A549 (cell line): ENCODE measurements at regions not wholly inside any gene's neighbourhood (a gene's known extent, or its start where the extent isn't known, plus 50 kb on each side); places are given as distances from the start of the nearest gene placed in this dataset.
A peak's percentile ranks its signal among the peaks of the same experiment; 100 is the strongest.

Experiments
- ATAC-seq, 2 experiments: fragments of 200-7000 bp in 1 of 2; fragments of >200 bp in 1 of 2; cut with Nextera tagmentation in 1 of 2; cut with Tn5 transposase in 1 of 2; 3 replicates each; pipeline versions ENCODE4 v1.8.0 to v1.9.1; 2018 to 2020; ENCODE audit warnings: mild to moderate bottlenecking in 1 of 2, moderate library complexity in 1 of 2
- CTCF ChIA-PET: fragments of 300-600 bp; sonication (Branson Sonifier 250); formaldehyde crosslinking; extraction: SDS; loops from one replicate; lab custom pipeline; 2021; ENCODE audit warnings: antibody characterized with exemption, inconsistent platforms; lab: Yijun Ruan, JAX
- POLR2A ChIA-PET: fragments of 350-600 bp; formaldehyde crosslinking; extraction: SDS; loops from one replicate; lab custom pipeline; 2021; ENCODE audit warnings: antibody characterized with exemption, inconsistent platforms; lab: Yijun Ruan, JAX
- DNase-seq, 2 experiments: peaks; one replicate each; pipeline versions ENCODE4 v3.0.0 to v3.0.0-alpha.2; 2011 to 2016; ENCODE audit warnings: low read depth in 1 of 2, low spot score in 1 of 2
- FAIRE-seq: peaks from 2 replicates; lab custom pipeline; 2011; peaks lifted over from hg19 to GRCh38; lab: Jason Lieb, UNC
- H3K27ac ChIP-seq, 2 experiments: fragments of >200 bp; sonication (Bioruptor Twin); formaldehyde crosslinking; 3 replicates each; pipeline ENCODE4 v1.5.1; 2016 to 2017
- H3K4me1 ChIP-seq: fragments of >200 bp; sonication (Bioruptor Twin); formaldehyde crosslinking; 3 replicates; pipeline ENCODE4 v1.6.1; 2016
- H3K4me2 ChIP-seq: fragments of >200 bp; sonication (Bioruptor Twin); formaldehyde crosslinking; 3 replicates; pipeline ENCODE4 v1.6.1; 2016
- H3K4me3 ChIP-seq: fragments of >200 bp; sonication (Bioruptor Twin); formaldehyde crosslinking; 3 replicates; pipeline ENCODE4 v1.5.1; 2016
- H3K9me3 ChIP-seq: fragments of >200 bp; sonication (Bioruptor Twin); formaldehyde crosslinking; 3 replicates; pipeline ENCODE4 v1.6.1; 2016
- CBX2 ChIP-seq: fragments of 200-600 bp; sonication (generic); IDR thresholded peaks from 2 replicates; pipeline ENCODE4 v1.6.1; 2016; ENCODE audit warnings: low read depth, mild to moderate bottlenecking, borderline replicate concordance
- CHD2 ChIP-seq: fragments of 150-350 bp; IDR thresholded peaks from 2 replicates; pipeline ENCODE4 v1.6.1; 2014; ENCODE audit warnings: low read length; ENCODE audit not compliant: partially characterized antibody
- CHD4 ChIP-seq: fragments of 200-600 bp; sonication (generic); IDR thresholded peaks from 2 replicates; pipeline ENCODE4 v1.6.1; 2016; ENCODE audit warnings: antibody characterized with exemption, mild to moderate bottlenecking, borderline replicate concordance
- CTCF ChIP-seq: fragments of >200 bp; sonication (Bioruptor Twin); formaldehyde crosslinking; IDR thresholded peaks from 3 replicates; pipeline ENCODE4 v1.5.1; 2016
- EHMT2 ChIP-seq: fragments of 200-600 bp; sonication (generic); IDR thresholded peaks from 2 replicates; pipeline ENCODE4 v1.6.1; 2016; ENCODE audit warnings: antibody characterized with exemption, low read depth, mild to moderate bottlenecking, moderate library complexity
- ELK1 ChIP-seq: fragments of 150-350 bp; IDR thresholded peaks from 2 replicates; pipeline ENCODE4 v1.6.1; 2014; ENCODE audit warnings: low read depth, mild to moderate bottlenecking, low read length
- GATA3 ChIP-seq: IDR thresholded peaks from 2 replicates; pipeline ENCODE4 v1.6.1; 2012; ENCODE audit warnings: borderline replicate concordance
- HEYL ChIP-seq: fragments of 250-450 bp; sonication (Bioruptor Pico); IDR thresholded peaks from 2 replicates; pipeline ENCODE4 v1.8.0; 2021; ENCODE audit warnings: mild to moderate bottlenecking, moderate library complexity
- HOXB5 ChIP-seq: fragments of 250-450 bp; sonication (Bioruptor Pico); IDR thresholded peaks from 2 replicates; pipeline ENCODE4 v1.5.0; 2020; ENCODE audit warnings: mild to moderate bottlenecking, moderate library complexity
- JUNB ChIP-seq: fragments of >200 bp; sonication (Bioruptor Twin); formaldehyde crosslinking; IDR thresholded peaks from 2 replicates; pipeline ENCODE4 v1.6.1; 2016
- KDM1A ChIP-seq: fragments of 200-600 bp; sonication (generic); IDR thresholded peaks from 2 replicates; pipeline ENCODE4 v1.6.1; 2016; ENCODE audit warnings: low read depth, mild to moderate bottlenecking
- MAFK ChIP-seq: fragments of 450-650 bp; IDR thresholded peaks from 2 replicates; pipeline ENCODE4 v1.6.1; 2014; ENCODE audit not compliant: partially characterized antibody
- NFE2L2 ChIP-seq: fragments of 150-350 bp; conservative IDR thresholded peaks from 2 replicates; pipeline ENCODE4 v1.6.1; 2014; ENCODE audit warnings: low read length
- RAD21 ChIP-seq, 2 experiments: fragments of >200 bp in 1 of 2; sonication (Bioruptor Twin) in 1 of 2; formaldehyde crosslinking in 1 of 2; IDR thresholded peaks in 1 of 2; conservative IDR thresholded peaks in 1 of 2; 2 replicates in 1 of 2; 3 replicates in 1 of 2; pipeline ENCODE4 v1.6.1; 2012 to 2018; ENCODE audit warnings: inconsistent platforms in 1 of 2
- RARB ChIP-seq: fragments of 250-450 bp; sonication (Bioruptor Pico); IDR thresholded peaks from 2 replicates; pipeline ENCODE4 v1.8.0; 2021; ENCODE audit warnings: mild to moderate bottlenecking, moderate library complexity
- RCOR1 ChIP-seq: fragments of 150-350 bp; IDR thresholded peaks from 2 replicates; pipeline ENCODE4 v1.6.1; 2014; ENCODE audit warnings: antibody characterized with exemption, low read length, low read depth
- SMC3 ChIP-seq: fragments of >200 bp; sonication (Bioruptor Twin); formaldehyde crosslinking; IDR thresholded peaks from 3 replicates; pipeline ENCODE4 v1.6.1; 2018; ENCODE audit warnings: inconsistent platforms
- TFCP2L1 ChIP-seq: fragments of 250-450 bp; sonication (Bioruptor Pico); IDR thresholded peaks from 2 replicates; pipeline ENCODE4 v1.5.0; 2021; ENCODE audit warnings: mild to moderate bottlenecking
- WGBS: methylation state at CpG from one replicate; pipeline ENCODE4 v1.1.6; 2017; ENCODE audit errors: missing lambda C conversion rate; 5-methylcytosine and 5-hydroxymethylcytosine counted together
- TF ChIP-seq, protein P1 (sequence below): fragments of 250-450 bp; sonication (Bioruptor Pico); IDR thresholded peaks from 2 replicates; pipeline ENCODE4 v1.5.0; 2021; ENCODE audit warnings: mild to moderate bottlenecking, moderate library complexity, borderline replicate concordance

DNA sequence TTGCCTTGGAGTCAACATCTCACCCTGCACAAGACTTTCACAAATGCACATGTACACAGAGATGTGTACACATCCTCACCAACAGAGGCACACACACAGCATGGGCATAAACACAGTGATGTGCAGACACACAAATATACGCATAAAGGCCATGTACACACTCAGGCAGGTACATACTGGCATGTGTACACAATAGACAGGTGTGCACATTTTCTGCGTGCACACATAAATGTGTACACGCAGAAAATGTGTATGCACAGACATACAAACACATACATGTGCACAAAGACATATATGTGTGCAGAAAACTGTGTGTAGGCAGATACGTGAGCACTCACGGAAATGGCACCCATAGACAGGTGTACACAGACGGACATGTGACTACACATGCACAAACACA is 85.3 kb upstream of the ZBTB40 start:
- no peak for DNase-seq
- FAIRE-seq, result no peak
- Histone ChIP-seq H3K4me2 (no peak overlapping the region), H3K9me3 (no peaks in the 10 kb centered on the region), H3K4me1 (no peaks in the 10 kb centered on the region), H3K27ac (no peak overlapping the region), H3K4me3 (no peak overlapping the region)
- CTCF ChIA-PET, result interaction anchor here (0.7 kb wide), 1 partner anchor 1643 kb away, joined by 3 read pairs; no protein-coding TSS in a partner anchor
- TF ChIP-seq KDM1A (0 out of 2 replicates have a peak, but pooled peaks have one; percentile 19), JUNB (no peak)
- POLR2A ChIA-PET, result no interaction called here
- no peak for ATAC-seq
- 39% methylated on average over 6 of the region's 6 CpGs for WGBS

- ChIA-PET CTCF (interaction anchor here (0.9 to 1.1 kb wide), 2 partner anchors 48 to 52 kb away, joined by 3 read pairs; no protein-coding TSS in a partner anchor), POLR2A (no interaction called here)
- ATAC-seq (no peak), DNase-seq (no peak), FAIRE-seq (no peak)
- Histone ChIP-seq H3K4me2 (no peak overlapping the region), H3K4me1 (no peaks in the 10 kb centered on the region), H3K4me3 (no peak overlapping the region), H3K9me3 (no peaks in the 10 kb centered on the region), H3K27ac (no peak overlapping the region)
- 71% methylated on average over 1 of the region's 1 CpG for WGBS
- TF ChIP-seq ELK1 (no peak), MAFK (no peak)
Observed at GRCh38 chr1:22368125-22368524, 83.5 kb upstream of the ZBTB40 start.

GRCh38 chr1:22369294-22370189 is 82.1 kb upstream of the ZBTB40 start:
- POLR2A ChIA-PET, result no interaction called here
- H3K27ac ChIP-seq, result no peak overlapping the region
- CTCF ChIA-PET, result interaction anchor here (0.6 kb wide), 1 partner anchor 498 kb away, joined by 3 read pairs; no protein-coding TSS in a partner anchor
- FAIRE-seq, result no peak
- H3K4me3 ChIP-seq, result no peak overlapping the region
- ATAC-seq, result no peak
- no peak for DNase-seq
- TF ChIP-seq CBX2, result no peak
- no peak for TF ChIP-seq GATA3
- no peak for TF ChIP-seq RAD21 (conservative IDR thresholded peaks at IDR 0.05 in 1 of 2, IDR thresholded peaks at IDR 0.05 in 1 of 2)
- no peak for TF ChIP-seq CTCF
- no peak for TF ChIP-seq TFCP2L1
- TF ChIP-seq SMC3, result no peak
- TF ChIP-seq CHD4, result no peak
- TF ChIP-seq NFE2L2, result no peak
- TF ChIP-seq, protein P1, sequence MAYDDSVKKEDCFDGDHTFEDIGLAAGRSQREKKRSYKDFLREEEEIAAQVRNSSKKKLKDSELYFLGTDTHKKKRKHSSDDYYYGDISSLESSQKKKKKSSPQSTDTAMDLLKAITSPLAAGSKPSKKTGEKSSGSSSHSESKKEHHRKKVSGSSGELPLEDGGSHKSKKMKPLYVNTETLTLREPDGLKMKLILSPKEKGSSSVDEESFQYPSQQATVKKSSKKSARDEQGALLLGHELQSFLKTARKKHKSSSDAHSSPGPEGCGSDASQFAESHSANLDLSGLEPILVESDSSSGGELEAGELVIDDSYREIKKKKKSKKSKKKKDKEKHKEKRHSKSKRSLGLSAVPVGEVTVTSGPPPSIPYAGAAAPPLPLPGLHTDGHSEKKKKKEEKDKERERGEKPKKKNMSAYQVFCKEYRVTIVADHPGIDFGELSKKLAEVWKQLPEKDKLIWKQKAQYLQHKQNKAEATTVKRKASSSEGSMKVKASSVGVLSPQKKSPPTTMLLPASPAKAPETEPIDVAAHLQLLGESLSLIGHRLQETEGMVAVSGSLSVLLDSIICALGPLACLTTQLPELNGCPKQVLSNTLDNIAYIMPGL, result no peak
- no peak for TF ChIP-seq CHD2
- no peak for TF ChIP-seq RARB (CRISPR knock-in tag)
- no peak for TF ChIP-seq EHMT2
- TF ChIP-seq RCOR1, result no peak
- TF ChIP-seq HEYL (CRISPR knock-in tag), result no peak
- TF ChIP-seq HOXB5 (CRISPR knock-in tag), result no peak
- H3K9me3 ChIP-seq, result no peaks in the 10 kb centered on the region
- H3K4me2 ChIP-seq, result no peak overlapping the region
- H3K4me1 ChIP-seq, result no peaks in the 10 kb centered on the region
- WGBS, result 40% methylated on average over 11 of the region's 11 CpGs
